GM18861 (cell line): ENCODE measurements at regions not wholly inside any gene's neighbourhood (a gene's known extent, or its start where the extent isn't known, plus 50 kb on each side); places are given as distances from the start of the nearest gene placed in this dataset.
"Not testable (repeated sequence)": the region's sequence is repeated elsewhere in the genome, so short reads cannot be mapped to it uniquely, and the experiment has no call there.

Experiments used
- ATAC-seq: cut with Tn5 transposase; IDR thresholded peaks from one replicate; pipeline ENCODE4 v1.9.1; 2021; ENCODE audit not compliant: unreplicated experiment

DNA sequence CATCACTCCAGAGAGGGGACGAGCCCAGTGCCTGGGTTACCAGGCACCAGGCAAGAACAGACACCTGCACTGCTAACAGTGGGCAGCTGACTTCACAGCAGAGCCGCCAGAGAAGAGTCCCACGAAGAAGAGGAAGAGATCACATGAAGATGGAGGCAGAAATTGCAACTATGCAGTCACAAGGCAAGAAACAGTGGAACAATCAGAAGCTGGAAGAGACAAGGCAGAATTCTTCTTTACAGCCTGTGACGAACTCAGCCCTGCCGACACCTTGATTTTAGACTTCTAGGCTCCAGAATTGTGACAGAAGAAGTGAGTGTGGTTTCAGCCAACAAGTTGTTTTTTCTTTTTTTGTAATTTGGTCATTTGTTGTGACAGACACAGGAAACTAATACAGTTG, 59.2 kb downstream of the IL12A start:
- no peak for ATAC-seq

DNA sequence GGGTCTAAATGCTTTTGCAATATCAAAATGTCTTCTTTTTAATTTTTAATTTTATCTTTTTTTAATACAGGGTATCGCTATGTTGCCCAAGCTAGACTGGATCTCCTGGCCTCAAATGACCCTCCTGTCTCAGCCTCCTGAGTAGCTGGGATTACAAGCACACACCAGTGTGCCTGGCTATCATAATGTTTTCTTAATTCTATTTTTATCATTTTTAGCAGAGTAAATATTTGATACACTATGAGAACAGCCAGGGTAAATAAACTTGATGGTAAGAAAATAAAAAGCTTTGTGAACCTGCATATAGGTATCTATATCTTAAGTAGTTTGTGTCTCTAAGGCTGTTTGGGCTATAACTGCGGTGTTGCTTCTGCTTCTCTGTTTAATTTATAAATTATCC, 60.4 kb downstream of the IL12A start:
- ATAC-seq = no peak

DNA sequence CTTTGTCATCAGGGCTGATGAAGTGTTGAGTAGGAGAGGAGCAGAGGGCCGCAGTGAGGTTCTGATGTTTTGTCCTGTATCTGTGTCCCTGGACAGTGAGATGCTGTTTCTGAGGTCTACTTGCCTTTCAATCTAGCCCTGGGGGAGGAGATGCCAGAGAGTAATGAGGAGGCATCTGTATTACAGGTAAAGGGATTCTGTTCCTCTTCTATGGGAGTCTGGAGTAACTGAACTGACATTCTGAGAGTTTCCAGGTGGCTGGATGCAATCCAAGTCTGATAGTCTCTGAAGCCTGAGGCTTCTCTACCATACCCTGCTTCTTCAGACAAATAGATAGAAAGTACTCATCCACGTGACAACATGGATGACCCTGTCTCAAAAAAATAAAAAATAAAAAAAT, 60.9 kb downstream of the IL12A start:
- no peak for ATAC-seq

DNA sequence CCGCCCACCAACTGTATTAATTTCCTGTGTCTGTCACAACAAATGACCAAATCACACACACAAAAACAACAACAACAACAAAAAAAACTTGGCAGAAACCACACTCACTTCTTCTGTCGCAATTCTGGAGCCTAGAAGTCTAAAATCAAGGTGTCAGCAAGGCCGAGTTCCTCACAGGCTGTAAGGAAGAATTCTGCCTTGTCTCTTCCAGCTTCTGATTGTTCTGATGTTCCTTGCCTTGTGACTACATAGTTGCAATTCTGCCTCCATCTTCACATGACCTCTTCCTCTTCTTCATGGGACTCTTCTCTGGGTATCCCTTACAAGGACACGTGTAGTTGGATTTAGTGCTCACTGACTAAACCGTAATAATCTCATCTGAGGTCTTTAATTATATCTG, 61.4 kb downstream of the IL12A start:
- ATAC-seq = no peak

DNA sequence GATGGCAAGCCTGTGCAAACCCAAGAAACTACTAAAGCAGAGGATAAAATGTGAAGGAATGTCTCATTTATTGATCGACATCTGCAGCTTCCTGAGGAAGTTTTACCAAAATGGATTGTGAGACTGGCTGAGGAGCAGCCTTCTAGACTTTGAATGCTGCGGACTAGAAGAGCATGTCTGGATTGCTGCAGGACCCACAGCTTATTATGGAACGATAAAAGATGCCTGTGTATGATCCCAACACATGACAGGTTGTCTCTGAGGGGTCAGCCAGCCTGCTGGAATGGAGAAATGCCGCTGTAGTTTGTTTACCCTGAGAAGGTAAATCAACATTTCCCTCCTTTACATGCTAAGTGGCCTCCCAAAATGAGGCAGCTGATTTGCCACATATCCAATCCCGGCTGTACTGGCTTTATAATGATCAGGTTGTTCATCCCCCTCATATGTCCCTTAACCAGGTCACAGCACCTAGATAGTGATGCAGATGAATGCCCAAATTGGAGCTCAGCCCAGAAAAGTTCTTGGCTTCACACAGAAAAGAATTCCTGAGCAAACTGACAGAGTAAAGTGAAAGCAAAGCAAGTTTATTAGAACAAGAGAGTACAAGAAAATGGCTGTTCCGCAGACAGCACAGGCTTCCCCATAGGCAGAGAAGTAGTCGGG, 63.9 kb downstream of the IL12A start:
- ATAC-seq = no peak

DNA sequence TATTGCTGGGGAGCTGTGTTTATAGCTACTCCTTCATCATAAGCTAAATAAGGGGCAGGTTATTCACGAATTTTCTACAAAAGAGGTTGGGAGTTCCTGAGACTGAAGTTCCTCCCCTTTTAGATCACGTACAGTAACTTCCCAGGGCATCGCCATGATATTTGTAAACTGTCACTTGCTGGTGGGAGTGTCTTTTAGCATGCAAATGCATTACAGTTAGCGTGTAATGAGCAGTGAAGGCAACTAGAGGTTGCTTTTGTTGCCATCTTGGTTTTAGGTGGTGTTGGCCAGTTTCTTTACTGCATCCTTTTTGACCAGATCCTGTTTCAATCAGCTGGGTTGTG, 64.4 kb downstream of the IL12A start:
- no peak for ATAC-seq

DNA sequence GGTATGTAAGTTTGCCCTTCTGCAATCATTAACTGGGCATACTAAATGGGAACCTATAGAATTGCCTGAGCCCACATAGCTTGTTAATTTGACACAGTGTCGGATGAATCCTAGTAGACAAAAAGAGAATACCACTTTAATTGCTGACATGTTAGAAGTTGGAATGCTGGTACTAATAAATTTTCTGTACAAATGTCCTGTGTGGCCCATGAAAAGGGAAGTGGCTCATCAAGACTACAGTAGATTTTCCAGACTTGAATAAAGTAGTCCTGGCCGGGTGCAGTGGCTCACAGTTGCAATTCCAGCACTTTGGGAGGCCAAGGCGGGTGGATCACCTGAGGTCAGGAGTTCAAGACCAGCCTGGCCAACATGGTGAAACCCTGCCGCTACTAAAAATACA, 66.2 kb downstream of the IL12A start:
- not testable (repeated sequence) for ATAC-seq

DNA sequence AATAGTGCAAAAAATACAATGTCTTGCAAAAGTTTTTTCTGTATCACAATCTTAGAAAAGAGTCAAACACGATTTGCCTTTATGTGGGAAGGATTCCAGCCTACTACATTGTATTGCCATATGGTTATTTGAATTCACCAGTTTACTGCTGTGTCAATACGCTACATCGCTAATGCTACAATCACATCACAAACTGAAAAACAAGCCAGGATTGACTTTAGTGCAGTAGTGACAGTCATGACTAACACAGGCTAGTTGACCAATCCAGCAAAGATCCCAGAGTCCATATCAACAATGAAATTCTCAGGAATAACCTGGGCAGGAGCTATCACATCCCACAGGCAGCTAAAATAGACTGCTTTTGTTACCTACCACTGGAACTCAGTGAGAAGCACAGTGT, 67.0 kb downstream of the IL12A start:
- no peak for ATAC-seq

DNA sequence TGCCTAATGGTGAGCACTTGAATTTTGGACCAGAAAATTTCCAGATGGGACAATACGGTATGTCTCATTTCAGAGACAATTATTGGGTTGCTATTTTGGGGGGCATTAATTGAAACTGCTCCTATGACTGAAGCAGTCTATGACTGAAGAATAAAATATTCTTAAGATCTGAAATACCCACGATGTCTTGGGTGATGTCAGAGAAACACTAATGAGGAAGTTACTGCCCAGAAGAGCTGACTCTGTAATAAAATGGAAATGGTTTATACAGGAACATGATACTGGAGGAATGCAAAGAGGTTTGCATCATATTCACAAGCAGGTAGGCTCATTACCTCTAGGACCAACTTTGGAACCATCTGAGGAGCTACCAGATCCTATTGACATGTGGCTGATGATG, 68.7 kb downstream of the IL12A start:
- ATAC-seq = no peak

DNA sequence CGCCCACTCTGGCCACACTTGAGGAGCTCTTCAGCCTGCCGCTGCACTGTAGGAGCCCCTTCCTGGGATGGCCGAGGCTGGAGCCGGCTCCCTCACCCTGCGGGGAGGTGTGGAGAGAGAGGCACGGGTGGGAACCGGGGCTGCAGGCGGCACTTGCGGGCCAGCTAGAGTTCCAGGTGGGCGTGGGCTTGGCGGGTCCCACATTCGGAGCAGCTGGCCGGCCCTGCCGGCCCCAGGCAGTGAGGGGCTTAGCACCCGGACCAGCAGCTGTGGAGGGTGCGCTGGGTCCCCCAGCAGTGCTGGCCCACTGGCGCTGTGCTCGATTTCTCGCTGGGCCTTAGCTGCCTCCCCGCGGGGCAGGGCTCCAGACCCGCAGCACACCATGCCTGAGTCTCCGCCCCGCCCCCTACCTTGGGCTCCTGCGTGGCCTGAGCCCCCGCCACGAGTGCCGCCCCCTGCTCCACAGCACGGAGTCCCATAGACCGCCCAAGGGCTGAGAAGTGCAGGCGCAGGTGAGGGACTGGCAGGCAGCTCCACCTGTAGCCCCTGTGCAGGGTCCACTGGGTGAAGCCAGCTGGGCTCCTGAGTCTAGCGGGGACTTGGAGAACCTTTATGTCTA, 71.9 kb downstream of the IL12A start:
- ATAC-seq = no peak

DNA sequence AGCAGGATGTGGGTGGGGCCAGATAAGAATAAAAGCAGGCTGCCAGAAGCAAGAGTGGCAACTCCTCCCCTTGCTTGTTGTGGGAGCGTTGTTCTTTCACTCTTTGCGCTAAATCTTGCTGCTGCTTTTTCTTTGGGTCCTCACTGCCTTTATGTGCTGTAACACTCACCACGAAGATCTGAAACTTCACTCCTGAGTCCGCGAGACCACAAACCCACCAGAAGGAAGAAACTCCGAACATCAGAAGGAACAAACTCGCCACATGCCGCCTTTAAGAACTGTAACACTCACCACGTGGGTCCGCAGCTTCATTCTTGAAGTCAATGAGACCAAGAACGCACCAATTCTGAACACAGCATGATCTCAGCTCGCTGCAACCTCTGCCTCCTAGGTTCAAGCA, 72.9 kb downstream of the IL12A start:
- ATAC-seq = no peak

DNA sequence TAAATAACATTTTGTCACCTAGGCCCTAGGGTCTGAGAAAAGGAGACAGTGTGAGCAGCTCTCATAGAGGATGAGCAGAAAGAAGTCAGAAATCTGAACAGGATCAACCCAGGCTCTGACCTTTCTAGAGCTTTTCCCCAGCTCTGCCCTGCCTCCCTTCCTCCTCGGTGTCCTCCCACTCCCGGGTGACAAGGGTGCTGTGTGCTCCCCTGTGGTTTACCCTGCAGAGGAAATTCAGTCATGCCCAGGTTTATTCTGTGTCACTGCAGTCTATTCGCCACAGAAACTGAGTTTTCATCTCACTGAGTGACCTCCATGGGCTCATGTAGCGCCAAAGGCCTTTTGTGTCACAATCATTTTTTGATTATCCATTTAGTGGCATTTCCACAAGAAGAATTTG, 76.6 kb downstream of the IL12A start:
- ATAC-seq = no peak

DNA sequence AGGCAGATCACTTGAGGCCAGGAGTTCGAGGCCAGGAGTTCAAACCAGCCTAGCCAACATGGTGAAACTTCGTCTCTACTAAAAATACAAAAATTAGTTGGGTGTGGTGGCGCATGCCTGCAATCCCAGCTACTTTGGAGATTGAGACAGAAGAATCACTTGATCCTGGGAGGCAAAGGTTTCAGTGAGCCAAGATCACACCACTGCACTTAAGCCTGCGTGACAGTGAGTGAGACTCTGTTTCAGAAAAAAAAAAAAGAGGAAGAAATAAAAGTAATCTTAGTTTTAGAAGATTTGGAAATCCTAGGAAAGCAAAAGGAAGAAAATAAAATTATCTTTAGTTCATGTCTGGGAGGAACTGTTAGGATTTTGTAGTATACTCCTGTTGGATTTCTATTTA, 77.2 kb downstream of the IL12A start:
- no peak for ATAC-seq

DNA sequence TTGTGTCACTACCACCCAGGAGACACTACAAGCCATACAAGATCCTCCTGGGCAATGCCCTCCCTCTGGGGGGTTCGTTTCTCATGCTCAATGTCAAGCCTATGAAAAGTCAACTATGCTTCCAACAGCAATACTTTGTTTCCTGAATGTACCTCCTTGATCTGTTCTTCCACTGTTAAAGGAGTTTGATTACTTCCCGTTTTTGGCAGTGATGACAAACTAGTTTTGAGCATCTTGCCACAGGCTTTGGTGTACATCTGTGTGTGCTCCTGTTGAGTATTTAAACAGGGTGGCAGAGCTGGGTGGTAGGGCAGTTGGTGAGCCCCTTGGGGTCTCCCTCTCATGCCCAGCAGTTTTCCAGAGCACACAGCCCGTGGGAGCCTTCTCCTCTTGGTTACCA, 81.4 kb downstream of the IL12A start:
- no peak for ATAC-seq

DNA sequence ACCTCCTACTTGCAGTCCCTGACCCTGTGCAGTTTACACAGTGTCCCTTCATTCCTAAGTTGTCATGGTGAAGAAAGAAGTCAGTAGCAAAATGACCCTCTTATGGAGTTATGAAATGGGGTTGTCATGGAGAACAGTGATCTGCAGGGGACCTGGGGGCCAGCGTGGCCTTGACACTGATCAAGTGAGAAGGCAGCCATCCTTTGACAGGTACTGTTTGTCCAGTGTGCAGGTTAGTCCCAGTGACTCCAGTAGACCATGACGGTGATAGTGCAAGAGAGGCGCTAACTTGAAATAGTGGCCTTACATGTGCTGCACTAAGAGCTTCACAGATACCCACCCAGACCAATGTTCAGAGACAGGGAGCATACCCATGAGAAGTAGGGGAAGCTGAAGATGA, 87.9 kb downstream of the IL12A start:
- no peak for ATAC-seq

DNA sequence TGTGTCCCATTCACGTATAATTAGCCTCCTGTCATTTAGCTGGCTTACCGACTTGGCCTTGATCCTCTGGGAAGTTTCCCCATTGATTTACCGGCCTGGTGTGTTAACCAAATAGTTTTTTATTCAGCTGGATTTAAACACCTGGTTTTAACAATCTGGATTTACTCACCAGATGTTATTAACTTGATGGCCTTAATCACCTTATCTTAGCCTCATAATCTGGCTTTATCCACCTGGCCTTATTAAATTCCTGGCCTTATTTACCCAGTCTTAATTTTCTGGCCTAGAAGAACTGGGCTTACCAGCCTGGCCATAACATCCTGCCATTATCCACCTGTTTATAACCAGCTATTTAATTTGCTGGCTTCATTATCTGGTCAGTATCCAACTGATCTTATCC, 89.9 kb downstream of the IL12A start:
- no peak for ATAC-seq

DNA sequence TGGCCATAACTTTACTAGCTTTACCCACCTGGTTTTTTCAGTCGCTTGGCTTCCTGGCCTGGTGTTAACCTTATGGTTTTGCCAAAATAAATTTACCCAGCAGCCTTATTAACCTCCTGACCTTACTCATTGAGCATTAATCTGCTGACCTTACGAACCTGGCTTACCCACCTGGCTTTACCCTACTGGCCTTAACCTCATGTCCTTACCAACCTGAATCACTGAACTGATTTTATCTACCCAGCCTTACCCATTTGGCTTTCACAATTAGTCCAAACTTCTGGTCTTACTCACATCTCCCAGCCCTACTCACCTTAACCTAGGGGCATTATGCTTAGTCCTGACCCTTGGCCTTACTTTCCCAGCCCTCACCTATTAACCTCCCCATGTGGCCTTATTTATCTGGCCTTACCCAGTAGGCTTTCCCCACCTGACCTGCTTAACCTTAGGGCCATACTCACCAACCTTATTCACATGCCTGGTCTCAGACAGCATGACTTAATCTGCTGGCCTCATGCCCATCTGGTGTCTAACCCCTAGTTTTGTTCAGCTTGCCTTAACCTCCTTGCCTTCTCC, 93.4 kb downstream of the IL12A start:
- ATAC-seq = no peak

DNA sequence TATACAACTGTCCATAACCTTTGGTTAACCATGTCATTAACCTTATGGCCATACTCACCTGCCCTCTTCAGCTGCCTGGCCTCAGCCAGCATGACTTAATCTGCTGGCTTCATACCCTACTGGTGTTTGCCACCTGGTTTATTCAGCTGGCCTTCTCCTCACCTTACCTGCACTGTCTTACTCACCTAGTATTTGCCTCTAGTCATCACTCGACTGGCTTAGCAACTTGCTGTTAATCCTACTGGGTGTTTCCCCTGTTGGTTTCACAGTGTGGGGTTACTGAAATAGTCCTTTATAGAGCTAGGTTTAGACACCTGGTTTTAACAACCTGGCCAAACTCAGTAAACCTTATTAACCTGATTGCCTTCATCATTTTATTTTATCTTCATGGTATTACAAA, 96.4 kb downstream of the IL12A start:
- ATAC-seq = no peak

DNA sequence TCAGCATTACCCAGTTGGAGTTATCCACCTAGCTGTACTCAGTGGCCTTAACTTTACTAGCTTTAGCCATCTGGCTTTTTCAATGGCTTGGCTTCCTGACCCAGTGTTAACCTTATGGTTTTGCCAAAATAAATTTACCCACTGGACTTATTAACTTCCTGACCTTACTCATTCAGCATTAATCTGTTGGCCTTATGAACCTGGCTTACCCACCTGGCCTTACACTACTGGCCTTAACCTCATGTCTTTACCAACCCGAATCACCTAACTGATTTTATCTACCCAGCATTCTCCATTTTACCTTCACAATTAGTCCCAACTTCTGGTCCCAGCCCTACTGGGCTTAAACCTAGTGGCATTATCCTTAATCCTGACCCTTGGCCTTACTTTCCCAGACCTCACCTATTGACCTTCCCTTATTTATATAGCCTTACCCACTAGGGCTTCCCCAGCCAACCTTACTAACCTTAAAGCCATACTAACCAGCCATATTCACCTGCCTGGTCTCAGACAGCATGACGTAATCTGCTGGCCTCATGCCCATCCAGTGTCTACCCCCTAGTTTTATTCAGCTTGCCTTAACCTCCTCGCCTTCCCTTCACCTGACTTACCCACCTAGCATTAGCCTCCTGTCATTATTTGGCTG, 100.0 kb downstream of the IL12A start:
- no peak for ATAC-seq

DNA sequence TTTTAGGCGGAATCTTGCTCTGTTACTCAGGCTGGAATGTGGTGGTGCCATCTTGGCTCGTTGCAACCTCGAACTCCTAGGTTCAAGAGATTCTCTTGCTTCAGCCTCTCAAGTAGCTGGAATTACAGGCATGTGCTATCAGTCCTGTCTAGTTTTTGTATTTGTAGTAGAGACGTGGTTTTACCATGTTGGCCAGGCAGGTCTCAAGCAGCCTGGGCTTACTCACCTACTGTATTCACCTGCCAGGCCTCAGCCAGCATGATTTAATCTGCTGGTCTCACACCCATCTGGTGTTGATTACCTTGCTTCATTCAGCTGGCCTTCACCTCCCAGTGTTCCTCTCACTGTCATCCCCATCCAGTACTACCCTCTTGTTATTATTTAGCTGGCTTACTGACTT, 102.0 kb downstream of the IL12A start:
- ATAC-seq = no peak

DNA sequence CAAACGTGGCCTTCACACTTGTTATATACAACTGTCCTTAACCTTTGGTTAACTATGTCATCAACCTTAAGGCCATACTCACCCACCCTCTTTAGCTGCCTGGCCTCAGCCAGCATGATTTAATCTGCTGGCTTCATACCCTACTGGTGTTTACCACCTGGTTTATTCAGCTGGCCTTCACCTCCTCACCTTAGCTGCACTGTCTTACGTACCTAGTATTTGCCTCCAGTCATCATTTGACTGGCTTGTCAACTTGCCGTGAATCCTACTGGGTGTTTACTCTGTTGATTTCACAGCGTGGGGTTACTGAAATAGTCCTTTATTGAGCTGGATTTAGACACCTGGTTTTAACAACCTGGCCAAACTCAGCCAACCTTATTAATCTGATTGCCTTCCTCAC, 102.8 kb downstream of the IL12A start:
- ATAC-seq = no peak

DNA sequence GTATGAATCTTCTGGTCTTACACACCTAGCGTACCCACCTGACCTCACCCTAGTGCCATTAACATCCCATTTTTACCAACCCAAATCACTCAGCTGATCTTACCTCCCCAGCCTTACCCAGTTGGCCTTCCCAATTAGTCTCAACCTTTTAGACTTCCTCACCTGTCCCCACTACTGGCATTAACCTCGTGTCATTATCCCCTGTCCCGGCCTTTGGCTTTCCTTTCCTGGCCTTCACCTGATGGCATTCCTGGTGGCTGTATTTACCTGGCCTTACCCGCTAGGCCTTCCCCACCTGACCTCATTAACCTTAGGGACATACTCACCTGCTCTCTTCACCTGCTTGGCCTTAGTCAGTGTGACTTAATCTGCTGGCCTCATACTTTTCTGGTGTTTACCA, 104.1 kb downstream of the IL12A start:
- ATAC-seq = no peak

DNA sequence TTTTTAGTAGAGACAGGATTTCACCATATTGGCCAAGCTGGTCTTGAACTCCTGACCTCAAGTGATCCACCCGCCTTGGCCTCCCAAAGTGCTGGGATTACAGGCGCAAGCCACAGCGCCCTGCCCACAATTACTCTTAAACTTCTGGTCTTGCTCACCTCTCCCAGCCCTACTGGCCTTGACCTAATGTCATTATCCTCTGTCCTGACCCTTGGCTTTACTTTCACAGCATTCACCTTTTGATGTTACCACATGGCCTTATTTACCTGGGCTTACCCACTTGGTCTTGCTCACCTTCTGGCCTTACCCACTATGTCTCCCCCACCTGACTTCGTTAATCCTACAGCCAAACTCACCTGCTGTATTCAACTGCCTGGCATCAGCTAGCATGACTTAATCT, 105.9 kb downstream of the IL12A start:
- ATAC-seq = no peak
